HL-60 (cell line): ENCODE measurements at regions not wholly inside any gene's neighbourhood (a gene's known extent, or its start where the extent isn't known, plus 50 kb on each side); places are given as distances from the start of the nearest gene placed in this dataset.
"Not testable (repeated sequence)": the region's sequence is repeated elsewhere in the genome, so short reads cannot be mapped to it uniquely, and the experiment has no call there.

Experiments
- DNase-seq, 2 experiments: peaks; one replicate each; pipeline ENCODE4 v3.0.0-alpha.2; 2010 to 2020; ENCODE audit warnings: low read depth in 1 of 2, low spot score in 1 of 2
- H3K27ac ChIP-seq: fragments of 250-450 bp; sonication (Bioruptor Pico); replicated peaks from 2 replicates; pipeline ENCODE4 v1.5.1; 2020; ENCODE audit warnings: mild to moderate bottlenecking, moderate library complexity
- H3K27me3 ChIP-seq: fragments of 250-450 bp; sonication (Bioruptor Pico); 2 replicates; pipeline ENCODE4 v1.5.1; 2021; ENCODE audit warnings: mild to moderate bottlenecking, moderate library complexity; ENCODE audit not compliant: insufficient read depth, poor library complexity, severe bottlenecking
- H3K4me3 ChIP-seq: replicated peaks from 2 replicates; pipeline ENCODE4 v1.5.1; 2011; ENCODE audit warnings: mild to moderate bottlenecking, control low read depth, low read length; ENCODE audit not compliant: insufficient read depth
- CTCF ChIP-seq: IDR thresholded peaks from one replicate; pipeline ENCODE4 v1.5.1; 2011; ENCODE audit warnings: low read length, control low read depth, inconsistent platforms; ENCODE audit not compliant: insufficient read depth
- GABPA ChIP-seq: IDR thresholded peaks from 2 replicates; pipeline ENCODE4 v1.6.1; 2012; ENCODE audit warnings: low read depth
- POLR2AphosphoS5 ChIP-seq: IDR thresholded peaks from 2 replicates; pipeline ENCODE4 v1.6.1; 2012; ENCODE audit warnings: low read depth
- REST ChIP-seq: IDR thresholded peaks from 2 replicates; pipeline ENCODE4 v1.6.1; 2012; ENCODE audit warnings: low read depth; ENCODE audit not compliant: insufficient replicate concordance
- SPI1 ChIP-seq: IDR thresholded peaks from 2 replicates; pipeline ENCODE4 v1.6.1; 2012; ENCODE audit warnings: low read depth, mild to moderate bottlenecking, borderline replicate concordance

GRCh38 chr1:219099307-219099706 is 74.4 kb upstream of the LYPLAL1 start:
- H3K27ac ChIP-seq, result no peak overlapping the region
- no peak overlapping the region for H3K4me3 ChIP-seq
- no peak for TF ChIP-seq CTCF
- no peak for TF ChIP-seq GABPA
- no peak for TF ChIP-seq REST
- TF ChIP-seq SPI1, result no peak
- no peak for TF ChIP-seq POLR2AphosphoS5
- DNase-seq, result no peak
- H3K27me3 ChIP-seq, result no peaks in the 10 kb centered on the region

- H3K4me3 ChIP-seq, result no peak overlapping the region
- no peaks in the 10 kb centered on the region for H3K27me3 ChIP-seq
- no peak for TF ChIP-seq GABPA
- no peak for TF ChIP-seq CTCF
- no peak for TF ChIP-seq SPI1
- no peak for TF ChIP-seq POLR2AphosphoS5
- TF ChIP-seq REST, result no peak
- no peak for DNase-seq
- no peak overlapping the region for H3K27ac ChIP-seq
Observed at GRCh38 chr1:219100059-219100458, 73.6 kb upstream of the LYPLAL1 start.

DNA sequence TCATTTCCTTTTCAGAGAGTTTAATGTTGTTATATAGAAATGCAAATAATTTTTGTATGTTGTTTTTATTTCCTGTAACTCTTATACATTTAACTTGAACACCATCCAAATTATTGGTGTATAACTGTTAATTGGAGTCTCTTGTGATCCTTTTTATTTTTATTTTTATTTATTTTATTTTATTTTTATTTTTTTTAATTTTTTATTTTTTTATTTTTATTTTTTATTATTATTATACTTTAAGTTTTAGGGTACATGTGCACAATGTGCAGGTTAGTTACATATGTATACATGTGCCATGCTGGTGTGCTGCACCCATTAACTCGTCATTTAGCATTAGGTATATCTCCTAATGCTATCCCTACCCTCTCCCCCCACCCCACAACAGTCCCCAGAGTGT is 71.2 kb upstream of the LYPLAL1 start:
- not testable (repeated sequence) for H3K4me3 ChIP-seq, DNase-seq, H3K27me3 ChIP-seq, H3K27ac ChIP-seq

- TF ChIP-seq POLR2AphosphoS5, result no peak
- TF ChIP-seq SPI1, result no peak
- TF ChIP-seq GABPA, result no peak
- no peak for TF ChIP-seq REST
- no peak for TF ChIP-seq CTCF
- DNase-seq, result no peak
- Histone ChIP-seq H3K4me3 (no peak overlapping the region), H3K27me3 (no peaks in the 10 kb centered on the region), H3K27ac (no peak overlapping the region)
Observed at GRCh38 chr1:219105893-219106292, 67.8 kb upstream of the LYPLAL1 start.
